ENCODE measurements at regions not wholly inside any gene's neighbourhood (a gene's known extent, or its start where the extent isn't known, plus 50 kb on each side); places are given as distances from the start of the nearest gene placed in this dataset.

- TF ChIP-seq CTCF (IDR thresholded peaks at IDR 0.05; ENCODE audit: control insufficient read depth, insufficient read depth, low read depth, low read length, missing control alignments): no peak
- no peak for DNase-seq (ENCODE audit: low read depth)
- H3K4me3 ChIP-seq (ENCODE audit: control insufficient read depth, low read depth, low read length): no peak overlapping the region
Measured at GRCh38 chr4:18942874-18943273, 921.3 kb upstream of the LCORL start.

GRCh38 chr4:18938343-18939099 is 917.0 kb upstream of the LCORL start:
- no peak overlapping the region for H3K4me3 ChIP-seq (ENCODE audit: control insufficient read depth, low read depth, low read length)
- no peak for DNase-seq (ENCODE audit: low read depth)
- TF ChIP-seq CTCF (IDR thresholded peaks at IDR 0.05; ENCODE audit: control insufficient read depth, insufficient read depth, low read depth, low read length, missing control alignments): no peak

GRCh38 chr4:18937746-18938145 is 916.2 kb upstream of the LCORL start:
- DNase-seq (ENCODE audit: low read depth): no peak
- TF ChIP-seq CTCF (IDR thresholded peaks at IDR 0.05; ENCODE audit: control insufficient read depth, insufficient read depth, low read depth, low read length, missing control alignments): no peak

GRCh38 chr4:18937080-18937479 is 915.5 kb upstream of the LCORL start:
- DNase-seq (ENCODE audit: low read depth): no peak
- no peak for TF ChIP-seq CTCF (IDR thresholded peaks at IDR 0.05; ENCODE audit: control insufficient read depth, insufficient read depth, low read depth, low read length, missing control alignments)
- no peak overlapping the region for H3K4me3 ChIP-seq (ENCODE audit: control insufficient read depth, low read depth, low read length)

More at GRCh38 chr4:18937746-18938145, 916.2 kb upstream of the LCORL start:
- H3K4me3 ChIP-seq (ENCODE audit: control insufficient read depth, low read depth, low read length): no peak overlapping the region

GRCh38 chr4:18935659-18936345 is 914.2 kb upstream of the LCORL start:
- no peak overlapping the region for H3K4me3 ChIP-seq (ENCODE audit: control insufficient read depth, low read depth, low read length)
- TF ChIP-seq CTCF (IDR thresholded peaks at IDR 0.05; ENCODE audit: control insufficient read depth, insufficient read depth, low read depth, low read length, missing control alignments): no peak
- no peak for DNase-seq (ENCODE audit: low read depth)

GRCh38 chr4:18934197-18934596 is 912.6 kb upstream of the LCORL start:
- no peak for DNase-seq (ENCODE audit: low read depth)
- no peak for TF ChIP-seq CTCF (IDR thresholded peaks at IDR 0.05; ENCODE audit: control insufficient read depth, insufficient read depth, low read depth, low read length, missing control alignments)
- H3K4me3 ChIP-seq (ENCODE audit: control insufficient read depth, low read depth, low read length): no peak overlapping the region
